ENCODE measurements at regions not wholly inside any gene's neighbourhood (a gene's known extent, or its start where the extent isn't known, plus 50 kb on each side); places are given as distances from the start of the nearest gene placed in this dataset.

DNA sequence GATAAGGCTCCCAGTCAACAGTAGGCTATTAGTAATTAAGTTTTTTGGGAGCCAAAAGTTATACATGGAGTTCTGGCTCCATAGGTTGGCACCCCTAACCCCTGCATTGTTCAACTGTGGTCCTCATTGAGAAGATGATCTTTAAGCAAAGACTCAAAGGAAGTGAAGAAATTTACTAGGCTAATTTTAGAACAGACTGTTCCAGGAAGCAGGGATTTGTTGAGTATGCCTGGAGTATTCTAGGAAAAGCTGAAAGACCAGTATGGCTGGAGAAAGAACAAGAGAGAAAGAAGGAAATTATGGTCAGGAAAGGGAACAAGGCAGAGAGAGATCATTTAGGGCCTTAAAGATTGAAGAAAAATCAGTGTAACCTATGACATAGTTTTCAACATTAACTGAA is 125.1 kb downstream of the PMAIP1 start:
- no peak for ATAC-seq
- intact Hi-C loops (cut with DNase I): no loop called here

DNA sequence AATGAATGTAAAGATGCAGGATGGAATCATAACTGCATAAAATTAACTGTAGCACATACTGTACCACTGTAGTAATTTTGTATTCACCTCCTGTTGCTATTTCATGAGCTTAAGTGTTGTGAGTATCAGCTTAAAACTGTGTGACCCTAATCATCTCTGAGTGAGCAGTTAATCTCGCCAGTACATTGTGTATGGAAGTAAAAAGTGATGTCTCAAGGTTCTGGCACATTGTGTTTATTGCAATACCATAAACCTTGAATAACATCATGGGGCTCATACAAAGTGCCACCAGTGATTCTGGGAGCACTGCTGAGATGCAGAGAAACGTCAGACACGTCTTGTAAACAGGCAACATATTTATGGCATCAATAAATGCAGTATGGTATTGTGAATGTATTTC is 124.5 kb downstream of the PMAIP1 start:
- Histone ChIP-seq H3K27me3 (peaks cover 0 to 3% (median 0%) of the 10 kb centered on the region in 9 donors), H3K9me3 (no peaks in the 10 kb centered on the region), H3K36me3 (no peaks in the 10 kb centered on the region), H3K27ac (no peak overlapping the region), H3K4me3 (no peak overlapping the region), H3K4me1 (no peaks in the 10 kb centered on the region)
- 31 to 57% (median 39%) methylated on average over 3 of the region's 3 CpGs for WGBS, 4 donors
- intact Hi-C loops (cut with DNase I): no loop called here
- no peak for TF ChIP-seq POLR2A (IDR thresholded peaks at IDR 0.05)
- TF ChIP-seq, protein P1, sequence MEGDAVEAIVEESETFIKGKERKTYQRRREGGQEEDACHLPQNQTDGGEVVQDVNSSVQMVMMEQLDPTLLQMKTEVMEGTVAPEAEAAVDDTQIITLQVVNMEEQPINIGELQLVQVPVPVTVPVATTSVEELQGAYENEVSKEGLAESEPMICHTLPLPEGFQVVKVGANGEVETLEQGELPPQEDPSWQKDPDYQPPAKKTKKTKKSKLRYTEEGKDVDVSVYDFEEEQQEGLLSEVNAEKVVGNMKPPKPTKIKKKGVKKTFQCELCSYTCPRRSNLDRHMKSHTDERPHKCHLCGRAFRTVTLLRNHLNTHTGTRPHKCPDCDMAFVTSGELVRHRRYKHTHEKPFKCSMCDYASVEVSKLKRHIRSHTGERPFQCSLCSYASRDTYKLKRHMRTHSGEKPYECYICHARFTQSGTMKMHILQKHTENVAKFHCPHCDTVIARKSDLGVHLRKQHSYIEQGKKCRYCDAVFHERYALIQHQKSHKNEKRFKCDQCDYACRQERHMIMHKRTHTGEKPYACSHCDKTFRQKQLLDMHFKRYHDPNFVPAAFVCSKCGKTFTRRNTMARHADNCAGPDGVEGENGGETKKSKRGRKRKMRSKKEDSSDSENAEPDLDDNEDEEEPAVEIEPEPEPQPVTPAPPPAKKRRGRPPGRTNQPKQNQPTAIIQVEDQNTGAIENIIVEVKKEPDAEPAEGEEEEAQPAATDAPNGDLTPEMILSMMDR (IDR thresholded peaks at IDR 0.05): no peak
- DNase-seq (no peak), ATAC-seq (no peak)

More for the DNA sequence above, 125.1 kb downstream of the PMAIP1 start:
- no peak for DNase-seq
- H3K4me1 ChIP-seq: no peaks in the 10 kb centered on the region
- no peak overlapping the region for H3K27ac ChIP-seq
- H3K9me3 ChIP-seq: no peaks in the 10 kb centered on the region
- no peak overlapping the region for H3K4me3 ChIP-seq
- no peak for TF ChIP-seq POLR2A (IDR thresholded peaks at IDR 0.05)
- TF ChIP-seq, protein P1 (IDR thresholded peaks at IDR 0.05): no peak
- peaks cover 0 to 3% (median 0%) of the 10 kb centered on the region in 9 donors for H3K27me3 ChIP-seq
- H3K36me3 ChIP-seq: no peaks in the 10 kb centered on the region

DNA sequence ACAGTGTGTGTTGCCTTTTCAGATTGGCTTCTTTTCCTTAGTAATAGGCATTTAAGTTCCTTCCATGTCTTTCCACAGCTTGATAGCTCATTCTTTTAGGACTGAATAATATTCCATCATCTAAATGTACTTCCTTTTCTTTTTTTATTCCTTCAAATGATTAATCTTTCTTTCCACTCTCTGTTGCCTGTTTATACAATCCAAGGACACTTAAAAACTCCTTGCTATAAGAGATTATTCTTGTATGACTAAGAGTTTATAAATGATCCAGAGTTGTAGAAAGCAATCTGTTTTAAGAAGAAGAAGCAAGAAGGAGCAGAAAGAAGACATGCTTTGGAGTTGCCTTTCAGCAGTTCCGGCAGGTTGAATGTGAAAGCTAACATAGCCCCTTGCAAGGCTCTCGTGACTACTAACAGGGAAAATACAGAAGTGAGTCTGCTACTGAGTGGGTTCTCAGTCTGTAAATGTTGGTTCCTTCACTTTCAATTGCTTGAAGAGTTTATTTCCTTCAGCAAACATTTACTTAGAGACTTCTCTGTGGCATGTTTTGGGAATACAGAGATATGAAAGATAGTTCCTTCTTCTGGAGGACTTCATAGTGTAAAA is 123.0 kb downstream of the PMAIP1 start:
- WGBS, 4 donors: 55 to 87% (median 67%) methylated on average over 2 of the region's 2 CpGs
- TF ChIP-seq, protein P1 (IDR thresholded peaks at IDR 0.05): no peak
- no peak for TF ChIP-seq POLR2A (IDR thresholded peaks at IDR 0.05)

DNA sequence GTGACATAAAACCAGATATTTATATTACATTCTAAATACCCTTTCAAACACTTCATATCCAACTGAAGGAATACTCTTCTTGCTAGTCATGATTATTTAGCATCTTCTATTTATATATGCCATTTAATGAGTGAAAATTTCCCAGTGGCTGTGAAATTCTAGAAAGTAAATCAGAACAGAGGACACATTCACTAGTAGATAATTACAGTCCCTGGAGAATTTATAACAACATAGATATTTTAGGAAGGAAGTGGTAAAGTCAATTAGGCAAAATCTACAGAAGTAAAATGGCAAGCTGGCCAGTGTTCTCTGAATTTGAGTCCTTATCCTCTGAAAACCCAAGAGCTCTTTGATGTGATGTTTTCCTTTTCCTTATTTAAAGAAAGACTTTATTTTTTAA is 121.8 kb downstream of the PMAIP1 start:
- TF ChIP-seq POLR2A (IDR thresholded peaks at IDR 0.05): no peak
- TF ChIP-seq, protein P1 (IDR thresholded peaks at IDR 0.05): no peak
- Histone ChIP-seq H3K27ac (no peak overlapping the region), H3K9me3 (no peaks in the 10 kb centered on the region), H3K4me3 (no peak overlapping the region), H3K27me3 (peaks cover 0 to 3% (median 0%) of the 10 kb centered on the region in 9 donors), H3K36me3 (no peaks in the 10 kb centered on the region), H3K4me1 (no peaks in the 10 kb centered on the region)
- intact Hi-C loops (cut with DNase I): no loop called here
- ATAC-seq: no peak
- no peak for DNase-seq

More for the DNA sequence above, 123.0 kb downstream of the PMAIP1 start:
- DNase-seq: no peak
- no peak overlapping the region for H3K4me3 ChIP-seq
- no peaks in the 10 kb centered on the region for H3K4me1 ChIP-seq
- intact Hi-C loops (cut with DNase I): no loop called here
- peaks cover 0 to 3% (median 0%) of the 10 kb centered on the region in 9 donors for H3K27me3 ChIP-seq
- H3K27ac ChIP-seq: no peak overlapping the region
- no peaks in the 10 kb centered on the region for H3K36me3 ChIP-seq
- no peaks in the 10 kb centered on the region for H3K9me3 ChIP-seq
- no peak for ATAC-seq

Data from heart left ventricle (tissue), 16 donors.